ENCODE measurements at regions not wholly inside any gene's neighbourhood (a gene's known extent, or its start where the extent isn't known, plus 50 kb on each side); places are given as distances from the start of the nearest gene placed in this dataset.

DNA sequence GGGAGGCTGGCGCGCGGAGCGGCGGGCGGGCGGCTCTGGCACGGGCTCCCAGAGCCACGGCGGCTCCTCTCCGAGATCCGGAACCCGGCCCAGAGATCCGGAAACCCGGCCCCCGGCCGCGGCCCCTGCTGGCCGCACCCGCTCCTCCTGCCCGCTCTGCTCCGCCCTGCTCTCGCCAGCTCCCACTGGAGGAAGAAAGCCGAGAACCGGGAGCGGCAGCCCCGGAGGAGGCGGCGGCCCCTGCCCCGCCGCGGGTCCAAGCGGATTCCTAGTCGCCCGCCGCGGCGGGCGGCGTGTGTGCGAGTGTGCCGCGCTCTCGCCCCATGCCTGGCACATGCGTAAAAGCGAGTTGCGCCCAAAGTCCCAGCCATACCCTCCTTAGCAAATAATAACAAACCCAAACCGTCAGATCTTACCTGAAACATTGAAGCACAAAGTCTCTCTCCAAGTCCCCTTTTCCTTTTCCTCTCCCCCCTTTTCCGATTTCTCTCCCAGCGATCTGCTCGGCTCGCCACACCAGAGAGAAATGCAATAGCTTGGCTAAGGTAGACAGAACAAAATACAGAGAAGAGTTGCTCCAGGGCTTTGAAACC, 108.7 kb upstream of the KCTD1 start:
- peak overlapping the region; percentile 74 for H3K27ac Mint-ChIP-seq (ENCODE audit: unreplicated experiment)
- CTCF ChIA-PET: interaction anchor here (0.9 to 1.8 kb wide), 3 partner anchors 11 to 251 kb away, joined by 3 to 6 read pairs (median 3); no protein-coding TSS in a partner anchor
- TF ChIP-seq CTCF (IDR thresholded peaks at IDR 0.05; ENCODE audit: unreplicated experiment): no peak
- H3K36me3 Mint-ChIP-seq (ENCODE audit: insufficient read depth, unreplicated experiment): peaks cover 27% of the 10 kb centered on the region
- H3K27me3 Mint-ChIP-seq (ENCODE audit: unreplicated experiment): peaks cover 21% of the 10 kb centered on the region
- DNase-seq: peak; percentile 76
- peak overlapping the region; percentile 86 for H3K4me3 Mint-ChIP-seq (ENCODE audit: low read depth, unreplicated experiment)
- H3K4me1 Mint-ChIP-seq (ENCODE audit: low read depth, unreplicated experiment): peaks cover 31% of the 10 kb centered on the region
- intact Hi-C loops (cut with micrococcal nuclease; ENCODE audit: unreplicated experiment): loop anchor here (2.0 to 5.0 kb wide), 2 partner anchors 100 to 350 kb away; no protein-coding TSS in a partner anchor
- no peaks in the 10 kb centered on the region for H3K9me3 Mint-ChIP-seq (ENCODE audit: low read depth, unreplicated experiment)
- no TSS peak for BruUV-seq (replicated peaks)

DNA sequence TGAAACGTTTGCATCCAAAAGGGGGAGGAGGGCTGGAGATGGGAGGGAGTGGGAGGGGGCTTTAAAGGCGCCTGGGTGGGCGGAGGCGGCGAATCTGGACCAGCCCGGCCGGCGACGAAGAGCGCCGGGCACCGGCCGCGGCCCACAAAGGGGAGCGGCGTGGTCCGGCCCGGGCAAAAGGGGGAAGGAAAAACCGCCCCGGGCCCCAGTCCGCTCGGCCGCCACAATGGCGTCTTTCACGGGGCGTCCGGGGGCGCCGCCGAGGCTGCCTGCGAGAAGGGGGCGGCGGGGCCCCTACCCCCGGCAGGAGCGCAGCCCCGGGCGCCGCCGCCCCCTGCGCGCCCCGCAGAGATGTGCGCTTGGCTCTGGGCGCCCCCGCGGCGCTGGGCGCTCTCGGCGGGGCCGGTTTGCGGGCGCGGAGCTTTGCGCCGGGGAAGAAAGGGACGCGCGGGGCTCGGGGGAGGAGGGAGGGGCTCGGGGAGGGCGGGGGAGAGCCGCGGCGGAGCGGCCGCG, 108.1 kb upstream of the KCTD1 start:
- Mint-ChIP-seq H3K36me3 (ENCODE audit: insufficient read depth, unreplicated experiment) (peaks cover 27% of the 10 kb centered on the region), H3K4me1 (ENCODE audit: low read depth, unreplicated experiment) (peaks cover 31% of the 10 kb centered on the region), H3K4me3 (ENCODE audit: low read depth, unreplicated experiment) (peak overlapping the region; percentile 86), H3K9me3 (ENCODE audit: low read depth, unreplicated experiment) (no peaks in the 10 kb centered on the region), H3K27ac (ENCODE audit: unreplicated experiment) (no peak overlapping the region), H3K27me3 (ENCODE audit: unreplicated experiment) (peaks cover 22% of the 10 kb centered on the region)
- TF ChIP-seq CTCF (IDR thresholded peaks at IDR 0.05; ENCODE audit: unreplicated experiment): no peak
- intact Hi-C loops (cut with micrococcal nuclease; ENCODE audit: unreplicated experiment): loop anchor here (2.0 to 5.0 kb wide), 2 partner anchors 101 to 350 kb away; no protein-coding TSS in a partner anchor
- peak; percentile 8 for DNase-seq
- CTCF ChIA-PET: interaction anchor here (0.9 to 1.8 kb wide), 2 partner anchors 35 to 251 kb away, joined by 3 to 6 read pairs; no protein-coding TSS in a partner anchor
- no TSS peak for BruUV-seq (replicated peaks)

GRCh38 chr18:26655525-26656430, 107.4 kb upstream of the KCTD1 start:
- DNase-seq: peak; percentile 55
- peaks cover 29% of the 10 kb centered on the region for H3K27me3 Mint-ChIP-seq (ENCODE audit: unreplicated experiment)
- TF ChIP-seq CTCF (IDR thresholded peaks at IDR 0.05; ENCODE audit: unreplicated experiment): peak; percentile 41
- H3K9me3 Mint-ChIP-seq (ENCODE audit: low read depth, unreplicated experiment): no peaks in the 10 kb centered on the region
- CTCF ChIA-PET: interaction anchor here (0.5 to 1.8 kb wide), 3 partner anchors 35 to 255 kb away, joined by 3 to 6 read pairs (median 4); no protein-coding TSS in a partner anchor
- H3K36me3 Mint-ChIP-seq (ENCODE audit: insufficient read depth, unreplicated experiment): peaks cover 27% of the 10 kb centered on the region
- peak overlapping the region; percentile 86 for H3K4me3 Mint-ChIP-seq (ENCODE audit: low read depth, unreplicated experiment)
- peaks cover 31% of the 10 kb centered on the region for H3K4me1 Mint-ChIP-seq (ENCODE audit: low read depth, unreplicated experiment)
- intact Hi-C loops (cut with micrococcal nuclease; ENCODE audit: unreplicated experiment): loop anchor here (2.0 to 5.0 kb wide), 2 partner anchors 102 to 349 kb away; no protein-coding TSS in a partner anchor
- no TSS peak for BruUV-seq (replicated peaks)
- no peak overlapping the region for H3K27ac Mint-ChIP-seq (ENCODE audit: unreplicated experiment)
